ENCODE measurements at regions not wholly inside any gene's neighbourhood (a gene's known extent, or its start where the extent isn't known, plus 50 kb on each side); places are given as distances from the start of the nearest gene placed in this dataset.

DNA sequence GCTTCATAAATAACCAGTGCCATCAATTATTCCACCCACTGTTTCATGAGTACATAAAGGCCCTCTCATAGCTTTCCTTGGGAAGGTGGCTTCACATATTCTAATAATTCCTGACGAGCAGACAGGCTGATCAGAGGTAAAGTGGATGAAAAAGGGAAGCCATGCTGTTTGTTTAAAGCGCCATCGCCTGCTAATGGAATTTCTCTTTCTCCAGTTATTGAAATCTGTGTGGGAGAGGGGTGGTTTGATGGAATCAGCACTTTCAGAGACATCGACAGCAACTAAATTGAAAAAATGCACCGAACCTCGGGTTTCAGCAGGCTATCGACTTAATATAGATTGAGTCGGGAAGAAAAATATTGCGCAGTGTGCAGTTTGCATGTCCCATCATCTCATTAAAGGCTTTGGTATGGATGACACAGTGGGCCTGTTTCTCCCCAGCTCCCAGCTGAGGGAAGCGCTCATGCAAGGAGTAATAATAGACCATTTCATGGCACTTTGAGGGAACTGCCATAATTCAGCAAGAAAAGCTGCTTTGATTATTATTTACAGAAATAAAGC lies 472.1 kb downstream of the RBFOX1 start:
- Histone ChIP-seq H2AFZ (ENCODE audit: low read length) (no peak overlapping the region), H3K4me3 (ENCODE audit: extremely low read depth in 1 of 4, insufficient read depth in 2 of 4, low read depth in 3 of 4, low read length in 4 of 4) (no peak overlapping the region), H3K14ac (ENCODE audit: insufficient read length) (no peak overlapping the region), H3K36me3 (ENCODE audit: control insufficient read depth in 2 of 4, insufficient read depth in 4 of 4, low read length in 3 of 4) (no peaks in the 10 kb centered on the region), H2AK5ac (ENCODE audit: low read depth, low read length) (no peak overlapping the region), H3K56ac (replicated peaks; ENCODE audit: insufficient read length, low read depth, low read length) (no peak overlapping the region), H3K4ac (replicated peaks; ENCODE audit: insufficient read length, low read depth, low read length) (no peak overlapping the region), H4K20me1 (replicated peaks in 1 of 2; ENCODE audit: control insufficient read depth in 1 of 2, insufficient read depth in 2 of 2, low read length in 2 of 2) (no peaks in the 10 kb centered on the region), H4K8ac (ENCODE audit: extremely low read depth, insufficient read depth, low read length) (no peak overlapping the region), H2BK15ac (ENCODE audit: low read length) (no peak overlapping the region), H4K5ac (ENCODE audit: insufficient read length, low read depth, low read length) (no peak overlapping the region), H3K27ac (ENCODE audit: low read depth, low read length) (no peak overlapping the region), H3K4me1 (replicated peaks in 1 of 4; ENCODE audit: control insufficient read depth in 3 of 4, insufficient read depth in 4 of 4, low read length in 3 of 4) (peaks cover 0 to 2% (median 0%) of the 10 kb centered on the region in 4 experiments; a peak in 1 of 7 replicates), H2BK120ac (replicated peaks; ENCODE audit: low read depth, low read length) (no peak overlapping the region), H3K4me2 (ENCODE audit: insufficient read depth in 1 of 2, low read depth in 2 of 2, low read length in 2 of 2) (no peak overlapping the region), H3K18ac (ENCODE audit: extremely low read depth, low read length) (no peak overlapping the region), H2BK20ac (ENCODE audit: low read length) (no peak overlapping the region), H3K27me3 (replicated peaks in 1 of 4; ENCODE audit: control insufficient read depth in 3 of 4, extremely low read depth in 1 of 4, insufficient read depth in 3 of 4, low read length in 3 of 4) (no peaks in the 10 kb centered on the region), H3K79me1 (ENCODE audit: low read depth, low read length) (no peaks in the 10 kb centered on the region), H4K91ac (replicated peaks; ENCODE audit: insufficient read length, low read length) (no peak overlapping the region), H3K79me2 (ENCODE audit: control insufficient read depth in 1 of 2, insufficient read depth in 2 of 2, low read length in 2 of 2) (no peaks in the 10 kb centered on the region), H2BK12ac (ENCODE audit: low read depth, low read length) (no peak overlapping the region), H3K9ac (replicated peaks in 1 of 4; ENCODE audit: extremely low read depth in 1 of 4, low read depth in 3 of 4, low read length in 3 of 4) (no peak overlapping the region), H2BK5ac (ENCODE audit: low read depth, low read length) (no peak overlapping the region), H3K23me2 (ENCODE audit: low read depth, low read length) (no peaks in the 10 kb centered on the region), H3K9me3 (ENCODE audit: insufficient read depth in 2 of 2, low read depth in 1 of 2, low read length in 1 of 2) (peaks cover 2 to 4% of the 10 kb centered on the region in 2 experiments; a peak in 1 of 4 replicates), H3K23ac (ENCODE audit: insufficient read length) (no peak overlapping the region)
- FAIRE-seq, result no peak
- POLR2A ChIA-PET (ENCODE audit: partially characterized antibody), result interaction anchor here (0.6 kb wide), 1 partner anchor 184 kb away, joined by 3 read pairs; no protein-coding TSS in a partner anchor
- no peak for DNase-seq (ENCODE audit: low read depth in 1 of 2, low spot score in 2 of 2)
- 93% methylated on average over 10 of the region's 10 CpGs; no CpG with 5 or more reads in 1 of the 2 experiments for WGBS, 2 experiments (ENCODE audit: extremely low coverage in 1 of 2, insufficient coverage in 1 of 2, insufficient read length in 1 of 2, insufficient replicate concordance in 2 of 2, low coverage in 1 of 2, low lambda C conversion rate in 2 of 2, missing lambda C conversion rate in 1 of 2)
- CTCF ChIA-PET (ENCODE audit: partially characterized antibody), result interaction anchor here (0.7 to 0.8 kb wide), 2 partner anchors 12 to 23 kb away, joined by 3 to 4 read pairs; no protein-coding TSS in a partner anchor
- TF ChIP-seq, protein P1, sequence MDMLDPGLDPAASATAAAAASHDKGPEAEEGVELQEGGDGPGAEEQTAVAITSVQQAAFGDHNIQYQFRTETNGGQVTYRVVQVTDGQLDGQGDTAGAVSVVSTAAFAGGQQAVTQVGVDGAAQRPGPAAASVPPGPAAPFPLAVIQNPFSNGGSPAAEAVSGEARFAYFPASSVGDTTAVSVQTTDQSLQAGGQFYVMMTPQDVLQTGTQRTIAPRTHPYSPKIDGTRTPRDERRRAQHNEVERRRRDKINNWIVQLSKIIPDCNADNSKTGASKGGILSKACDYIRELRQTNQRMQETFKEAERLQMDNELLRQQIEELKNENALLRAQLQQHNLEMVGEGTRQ (IDR thresholded peaks at IDR 0.05; ENCODE audit: low read length), result no peak
- no peak for TF ChIP-seq BCL11A (IDR thresholded peaks at IDR 0.05; ENCODE audit: low read depth in 2 of 2, low read length in 2 of 2)
- no peak for TF ChIP-seq RBBP5 (IDR thresholded peaks at IDR 0.05; ENCODE audit: borderline replicate concordance, low read depth, low read length)
- TF ChIP-seq, protein P2, sequence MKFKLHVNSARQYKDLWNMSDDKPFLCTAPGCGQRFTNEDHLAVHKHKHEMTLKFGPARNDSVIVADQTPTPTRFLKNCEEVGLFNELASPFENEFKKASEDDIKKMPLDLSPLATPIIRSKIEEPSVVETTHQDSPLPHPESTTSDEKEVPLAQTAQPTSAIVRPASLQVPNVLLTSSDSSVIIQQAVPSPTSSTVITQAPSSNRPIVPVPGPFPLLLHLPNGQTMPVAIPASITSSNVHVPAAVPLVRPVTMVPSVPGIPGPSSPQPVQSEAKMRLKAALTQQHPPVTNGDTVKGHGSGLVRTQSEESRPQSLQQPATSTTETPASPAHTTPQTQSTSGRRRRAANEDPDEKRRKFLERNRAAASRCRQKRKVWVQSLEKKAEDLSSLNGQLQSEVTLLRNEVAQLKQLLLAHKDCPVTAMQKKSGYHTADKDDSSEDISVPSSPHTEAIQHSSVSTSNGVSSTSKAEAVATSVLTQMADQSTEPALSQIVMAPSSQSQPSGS (IDR thresholded peaks at IDR 0.05; ENCODE audit: low read length), result no peak
- TF ChIP-seq EP300 (IDR thresholded peaks at IDR 0.05; ENCODE audit: borderline replicate concordance in 1 of 2, low read depth in 2 of 2, low read length in 2 of 2), result no peak
- no peak for TF ChIP-seq POLR2A (IDR thresholded peaks at IDR 0.05; ENCODE audit: control extremely low read depth in 1 of 2, low read depth in 2 of 2, low read length in 2 of 2)
- no peak for TF ChIP-seq PHF8 (conservative IDR thresholded peaks at IDR 0.05; ENCODE audit: low read depth, low read length)
- TF ChIP-seq GTF2F1 (IDR thresholded peaks at IDR 0.05; ENCODE audit: borderline replicate concordance, low read depth, low read length), result no peak
- TF ChIP-seq POU5F1 (IDR thresholded peaks at IDR 0.05; ENCODE audit: low read depth, low read length), result no peak
- no peak for TF ChIP-seq JUND (IDR thresholded peaks at IDR 0.05; ENCODE audit: low read length)
- TF ChIP-seq SIX5 (IDR thresholded peaks at IDR 0.05; ENCODE audit: low read depth, low read length), result no peak
